CD14-positive monocyte (primary cell): ENCODE measurements at regions not wholly inside any gene's neighbourhood (a gene's known extent, or its start where the extent isn't known, plus 50 kb on each side); places are given as distances from the start of the nearest gene placed in this dataset.

Experiments
- DNase-seq, 3 donors: peaks; one replicate each; pipeline ENCODE4 v3.0.0-alpha.2; 2011 to 2022
- H2AFZ ChIP-seq: 2 replicates; pipeline ENCODE4 v1.6.0; 2012; ENCODE audit warnings: mild to moderate bottlenecking, low read depth, low read length, inconsistent platforms; ENCODE audit not compliant: insufficient read depth, poor library complexity, severe bottlenecking
- H3K27ac ChIP-seq, 2 donors: 1 replicate in 1 of 2; 2 replicates in 1 of 2; pipeline ENCODE4 v1.5.1; 2012 to 2013; ENCODE audit warnings: low read length in 2 of 2, control low read depth in 1 of 2, inconsistent platforms in 1 of 2, low read depth in 1 of 2, mild to moderate bottlenecking in 1 of 2
- H3K27me3 ChIP-seq, 2 donors: one replicate each; pipeline versions ENCODE4 v1.6.0 to v1.6.1; 2011 to 2013; ENCODE audit warnings: low read length in 2 of 2; ENCODE audit not compliant: control insufficient read depth in 2 of 2, insufficient read depth in 2 of 2
- H3K36me3 ChIP-seq, 2 donors: replicated peaks in 1 of 2; 1 replicate in 1 of 2; 2 replicates in 1 of 2; pipeline versions ENCODE4 v1.5.1 to v1.6.1; 2012 to 2013; ENCODE audit warnings: low read length in 2 of 2, control low read depth in 1 of 2, inconsistent platforms in 1 of 2, mild to moderate bottlenecking in 1 of 2; ENCODE audit not compliant: insufficient read depth in 2 of 2, control insufficient read depth in 1 of 2
- H3K4me1 ChIP-seq, 2 donors: 1 replicate in 1 of 2; 2 replicates in 1 of 2; pipeline versions ENCODE4 v1.5.1 to v1.6.1; 2012 to 2013; ENCODE audit warnings: low read length in 2 of 2, control low read depth in 1 of 2, inconsistent platforms in 1 of 2, mild to moderate bottlenecking in 1 of 2, moderate library complexity in 1 of 2; ENCODE audit not compliant: insufficient read depth in 2 of 2, control insufficient read depth in 1 of 2
- H3K4me2 ChIP-seq: replicated peaks from 2 replicates; pipeline ENCODE3; 2012; ENCODE audit warnings: low read length, moderate library complexity, mild to moderate bottlenecking; ENCODE audit not compliant: poor library complexity, severe bottlenecking; ENCODE audit errors: extremely low read depth
- H3K4me3 ChIP-seq, 3 experiments: fragments of 200-600 bp in 1 of 3; sonication (generic) in 1 of 3; replicated peaks in 1 of 3; 1 replicate in 2 of 3; 2 replicates in 1 of 3; pipeline ENCODE4 v1.5.1; 2011 to 2013; ENCODE audit warnings: low read length in 3 of 3, mild to moderate bottlenecking in 3 of 3, control low read depth in 2 of 3, low read depth in 2 of 3, inconsistent platforms in 1 of 3, moderate library complexity in 1 of 3
- H3K79me2 ChIP-seq: 2 replicates; pipeline ENCODE4 v1.6.0; 2012; ENCODE audit warnings: mild to moderate bottlenecking, control low read depth, inconsistent platforms, low read length, moderate library complexity; ENCODE audit not compliant: insufficient read depth
- H3K9ac ChIP-seq: 2 replicates; pipeline ENCODE4 v1.6.0; 2017; ENCODE audit warnings: low read length, mild to moderate bottlenecking; ENCODE audit not compliant: insufficient read depth, poor library complexity, severe bottlenecking
- H3K9me3 ChIP-seq, 2 donors: replicated peaks in 1 of 2; 1 replicate in 1 of 2; 2 replicates in 1 of 2; pipeline versions ENCODE4 v1.5.1 to v1.6.1; 2012 to 2013; ENCODE audit warnings: low read length in 2 of 2, control low read depth in 1 of 2; ENCODE audit not compliant: control insufficient read depth in 1 of 2, insufficient read depth in 1 of 2
- H4K20me1 ChIP-seq: 2 replicates; pipeline ENCODE4 v1.6.0; 2012; ENCODE audit warnings: mild to moderate bottlenecking, low read length, control low read depth, moderate library complexity; ENCODE audit not compliant: insufficient read depth
- H3K27ac Mint-ChIP-seq, 7 donors: one replicate each; pipeline ENCODE4 v1.8.0; 2020; ENCODE audit warnings: mild to moderate bottlenecking in 7 of 7, mixed read lengths in 7 of 7, moderate library complexity in 6 of 7, inconsistent platforms in 2 of 7
- H3K27me3 Mint-ChIP-seq, 3 donors: one replicate each; pipeline ENCODE4 v1.8.0; 2021 to 2022; ENCODE audit warnings: low read depth in 3 of 3, mild to moderate bottlenecking in 3 of 3, mixed read lengths in 3 of 3, moderate library complexity in 3 of 3, inconsistent platforms in 1 of 3
- H3K36me3 Mint-ChIP-seq, 2 donors: one replicate each; pipeline ENCODE4 v1.8.0; 2020; ENCODE audit warnings: mixed read lengths in 2 of 2, inconsistent platforms in 1 of 2, mild to moderate bottlenecking in 1 of 2
- H3K4me1 Mint-ChIP-seq: one replicate; pipeline ENCODE4 v1.8.0; 2020; ENCODE audit warnings: mild to moderate bottlenecking, mixed read lengths
- H3K4me3 Mint-ChIP-seq, 2 donors: one replicate each; pipeline ENCODE4 v1.8.0; 2020; ENCODE audit warnings: mild to moderate bottlenecking in 2 of 2, mixed read lengths in 2 of 2, moderate library complexity in 1 of 2
- H3K9me3 Mint-ChIP-seq, 7 donors: one replicate each; pipeline ENCODE4 v1.8.0; 2020 to 2022; ENCODE audit warnings: mixed read lengths in 7 of 7, mild to moderate bottlenecking in 6 of 7, moderate library complexity in 6 of 7, inconsistent platforms in 2 of 7
- WGBS: methylation state at CpG from one replicate; pipeline ENCODE4 v1.1.5; 2013; ENCODE audit warnings: missing lambda C conversion rate; ENCODE audit not compliant: insufficient coverage; 5-methylcytosine and 5-hydroxymethylcytosine counted together
- intact Hi-C, 2 donors: fragments of 100-400 bp; cut with micrococcal nuclease; formaldehyde crosslinking; loops; one replicate each; pipeline versions ENCODE4 v1.15.0 to v1.15.1; 2023
- TF ChIP-seq, protein P1 (sequence below): fragments of 200-600 bp; IDR thresholded peaks from one replicate; pipeline ENCODE4 v1.8.0; 2022; ENCODE audit warnings: antibody characterized with exemption, mild to moderate bottlenecking

DNA sequence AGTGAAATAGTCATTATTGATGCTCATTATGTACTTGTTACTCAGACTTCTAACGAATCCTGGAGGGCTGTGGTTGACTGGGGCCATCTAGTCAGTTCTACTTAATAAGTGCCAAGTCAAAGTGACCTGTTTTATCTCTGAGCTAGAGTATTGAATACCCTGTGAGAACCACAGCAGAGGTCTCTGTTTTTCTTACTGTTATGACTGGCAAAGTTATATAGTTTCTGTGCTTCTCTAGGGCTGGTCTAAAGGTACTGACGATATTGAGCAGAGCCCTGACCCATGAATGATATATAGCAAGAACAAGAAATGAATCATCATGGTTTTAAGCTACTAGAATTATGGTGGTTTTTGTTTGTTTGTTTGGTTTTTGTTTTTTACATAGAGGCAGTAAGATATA is 555.8 kb downstream of the PLA2G4A start:
- WGBS = 100% methylated on average over 2 of the region's 2 CpGs
- Mint-ChIP-seq H3K9me3 (peaks cover 0 to 2% (median 0%) of the 10 kb centered on the region in 7 donors), H3K4me1 (no peaks in the 10 kb centered on the region), H3K4me3 (no peak overlapping the region), H3K27ac (no peak overlapping the region), H3K27me3 (no peaks in the 10 kb centered on the region), H3K36me3 (no peaks in the 10 kb centered on the region)
- intact Hi-C loops = no loop called here
- DNase-seq = no peak
- Histone ChIP-seq H3K79me2 (no peaks in the 10 kb centered on the region), H3K4me1 (no peaks in the 10 kb centered on the region), H3K4me2 (no peak overlapping the region), H4K20me1 (no peaks in the 10 kb centered on the region), H3K27ac (no peak overlapping the region), H3K4me3 (no peak overlapping the region), H3K36me3 (no peaks in the 10 kb centered on the region), H3K27me3 (no peaks in the 10 kb centered on the region), H3K9me3 (no peaks in the 10 kb centered on the region), H3K9ac (no peak overlapping the region), H2AFZ (no peak overlapping the region)
- TF ChIP-seq, protein P1, sequence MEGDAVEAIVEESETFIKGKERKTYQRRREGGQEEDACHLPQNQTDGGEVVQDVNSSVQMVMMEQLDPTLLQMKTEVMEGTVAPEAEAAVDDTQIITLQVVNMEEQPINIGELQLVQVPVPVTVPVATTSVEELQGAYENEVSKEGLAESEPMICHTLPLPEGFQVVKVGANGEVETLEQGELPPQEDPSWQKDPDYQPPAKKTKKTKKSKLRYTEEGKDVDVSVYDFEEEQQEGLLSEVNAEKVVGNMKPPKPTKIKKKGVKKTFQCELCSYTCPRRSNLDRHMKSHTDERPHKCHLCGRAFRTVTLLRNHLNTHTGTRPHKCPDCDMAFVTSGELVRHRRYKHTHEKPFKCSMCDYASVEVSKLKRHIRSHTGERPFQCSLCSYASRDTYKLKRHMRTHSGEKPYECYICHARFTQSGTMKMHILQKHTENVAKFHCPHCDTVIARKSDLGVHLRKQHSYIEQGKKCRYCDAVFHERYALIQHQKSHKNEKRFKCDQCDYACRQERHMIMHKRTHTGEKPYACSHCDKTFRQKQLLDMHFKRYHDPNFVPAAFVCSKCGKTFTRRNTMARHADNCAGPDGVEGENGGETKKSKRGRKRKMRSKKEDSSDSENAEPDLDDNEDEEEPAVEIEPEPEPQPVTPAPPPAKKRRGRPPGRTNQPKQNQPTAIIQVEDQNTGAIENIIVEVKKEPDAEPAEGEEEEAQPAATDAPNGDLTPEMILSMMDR = no peak

DNA sequence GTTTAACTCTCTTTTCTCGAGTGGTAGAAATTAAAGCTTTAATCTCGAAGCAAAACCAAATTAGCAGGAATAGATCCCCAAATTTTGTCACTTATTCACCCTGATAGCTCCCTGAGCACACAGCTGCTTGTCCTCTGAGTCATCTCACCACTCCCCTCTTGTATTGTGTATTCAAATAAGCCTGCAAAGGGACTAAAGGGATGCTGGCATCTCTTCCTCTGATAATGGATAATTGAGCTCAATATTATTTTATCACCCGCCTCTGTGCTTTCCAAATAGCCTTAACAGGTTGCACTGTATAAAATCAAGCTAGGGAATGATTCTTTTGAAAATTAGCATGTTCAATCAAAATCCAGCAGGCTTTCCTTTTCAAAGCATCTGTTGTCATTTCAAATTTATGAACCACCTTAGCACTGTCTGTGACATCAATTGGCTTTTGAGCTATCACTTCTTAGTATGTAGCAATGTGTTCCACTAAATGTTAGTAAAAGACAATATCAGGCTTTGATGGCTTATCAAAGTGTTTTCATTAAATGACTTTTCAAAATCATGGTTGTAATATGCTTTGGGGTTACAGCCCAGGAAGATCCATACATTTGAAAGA is 561.6 kb downstream of the PLA2G4A start:
- H3K4me3 ChIP-seq = no peak overlapping the region
- no peaks in the 10 kb centered on the region for H3K79me2 ChIP-seq
- Mint-ChIP-seq H3K4me1 (no peaks in the 10 kb centered on the region), H3K4me3 (no peak overlapping the region), H3K9me3 (peaks cover 0 to 3% (median 1%) of the 10 kb centered on the region in 7 donors), H3K27ac (no peak overlapping the region), H3K36me3 (no peaks in the 10 kb centered on the region), H3K27me3 (no peaks in the 10 kb centered on the region)
- no peak for DNase-seq
- no peak overlapping the region for H2AFZ ChIP-seq
- no peaks in the 10 kb centered on the region for H4K20me1 ChIP-seq
- no peak overlapping the region for H3K27ac ChIP-seq
- no peaks in the 10 kb centered on the region for H3K9me3 ChIP-seq
- WGBS = no CpG with 5 or more reads among the region's 3 CpGs
- no peaks in the 10 kb centered on the region for H3K27me3 ChIP-seq
- H3K36me3 ChIP-seq = no peaks in the 10 kb centered on the region
- no peak overlapping the region for H3K9ac ChIP-seq
- no peak overlapping the region for H3K4me2 ChIP-seq
- intact Hi-C loops = no loop called here
- TF ChIP-seq, protein P1 = no peak
- no peaks in the 10 kb centered on the region for H3K4me1 ChIP-seq
